Upper lobe of left lung (tissue), 6 donors: ENCODE measurements at regions not wholly inside any gene's neighbourhood (a gene's known extent, or its start where the extent isn't known, plus 50 kb on each side); places are given as distances from the start of the nearest gene placed in this dataset.

Experiments used
- ATAC-seq, 2 donors: fragments of 200-7000 bp; cut with Tn5 transposase; one replicate each; pipeline ENCODE4 v1.9.1; 2022; ENCODE audit warnings: mild to moderate bottlenecking in 2 of 2, moderate library complexity in 2 of 2; ENCODE audit not compliant: low FRiP score in 2 of 2
- DNase-seq, 2 donors: peaks; one replicate each; pipeline ENCODE4 v3.0.0-alpha.2; 2019 to 2020
- H3K27ac ChIP-seq, 4 donors: fragments of 200-600 bp; sonication (generic); one replicate each; pipeline ENCODE4 v1.5.1; 2016 to 2019
- H3K27me3 ChIP-seq, 4 donors: fragments of 200-600 bp; sonication (generic); one replicate each; pipeline ENCODE4 v1.5.1; 2017 to 2019
- H3K36me3 ChIP-seq, 4 donors: fragments of 200-600 bp; sonication (generic); one replicate each; pipeline ENCODE4 v1.5.1; 2016 to 2019
- H3K4me1 ChIP-seq, 4 donors: fragments of 200-600 bp; sonication (generic); one replicate each; pipeline ENCODE4 v1.5.1; 2018 to 2019
- H3K4me3 ChIP-seq, 4 donors: fragments of 200-600 bp; sonication (generic); one replicate each; pipeline ENCODE4 v1.5.1; 2017 to 2019; ENCODE audit warnings: mild to moderate bottlenecking in 2 of 4, moderate library complexity in 1 of 4
- H3K9me3 ChIP-seq, 4 donors: fragments of 200-600 bp; sonication (generic); one replicate each; pipeline ENCODE4 v1.5.1; 2018 to 2019
- CTCF ChIP-seq, 6 experiments: fragments of 450-650 bp in 4 of 6; fragments of 200-600 bp in 2 of 6; sonication (generic) in 2 of 6; IDR thresholded peaks; one replicate each; pipeline ENCODE4 v1.5.1; 2016 to 2019; ENCODE audit warnings: antibody characterized with exemption in 6 of 6
- EP300 ChIP-seq, 4 donors: sonication (generic); formaldehyde crosslinking; IDR thresholded peaks; one replicate each; pipeline ENCODE4 v1.5.1; 2017; ENCODE audit warnings: antibody characterized with exemption in 4 of 4, control low read depth in 2 of 4
- POLR2A ChIP-seq, 4 donors: fragments of 450-650 bp; IDR thresholded peaks; one replicate each; pipeline ENCODE4 v1.5.1; 2016 to 2017; ENCODE audit warnings: antibody characterized with exemption in 4 of 4, mild to moderate bottlenecking in 2 of 4
- POLR2AphosphoS5 ChIP-seq, 2 donors: sonication (generic); formaldehyde crosslinking; IDR thresholded peaks; one replicate each; pipeline ENCODE4 v1.5.1; 2017; ENCODE audit warnings: antibody characterized with exemption in 2 of 2
- WGBS, 2 donors: methylation state at CpG; one replicate each; pipeline ENCODE4 v1.1.5; 2017 to 2018; 5-methylcytosine and 5-hydroxymethylcytosine counted together
- donor health status: DM: no; HTN: no; CAD: no; lungs with moderate emphysema.
- donor health status: DM: no; HTN: yes; CAD: no; lungs with severe emphysema.

GRCh38 chr4:3832536-3833220, 66.5 kb downstream of the ADRA2C start:
- Histone ChIP-seq H3K36me3 (no peaks in the 10 kb centered on the region), H3K4me1 (peaks cover 4 to 6% (median 5%) of the 10 kb centered on the region in 4 donors), H3K9me3 (no peaks in the 10 kb centered on the region), H3K27ac (no peak overlapping the region), H3K27me3 (peaks cover 0 to 3% (median 0%) of the 10 kb centered on the region in 4 donors), H3K4me3 (no peak overlapping the region)
- ATAC-seq (no peak), DNase-seq (no peak)
- TF ChIP-seq POLR2A (IDR thresholded peaks at IDR 0.05) (no peak), CTCF (IDR thresholded peaks at IDR 0.05) (no peak), POLR2AphosphoS5 (IDR thresholded peaks at IDR 0.05) (no peak), EP300 (IDR thresholded peaks at IDR 0.05) (no peak)
- WGBS, 2 donors, result 72 to 83% methylated on average over 11 to 12 of the region's 12 CpGs

- H3K27me3 ChIP-seq, result peaks cover 0 to 3% (median 0%) of the 10 kb centered on the region in 4 donors
- no peak overlapping the region for H3K4me3 ChIP-seq
- H3K27ac ChIP-seq, result no peak overlapping the region
- no peaks in the 10 kb centered on the region for H3K4me1 ChIP-seq
- ATAC-seq (no peak), DNase-seq (no peak)
- H3K36me3 ChIP-seq, result no peaks in the 10 kb centered on the region
- WGBS, 2 donors, result 84 to 88% methylated on average over 11 to 18 of the region's 18 CpGs
- no peaks in the 10 kb centered on the region for H3K9me3 ChIP-seq
- no peak for TF ChIP-seq EP300 (IDR thresholded peaks at IDR 0.05)
- no peak for TF ChIP-seq POLR2A (IDR thresholded peaks at IDR 0.05)
- TF ChIP-seq CTCF (IDR thresholded peaks at IDR 0.05), result no peak
- TF ChIP-seq POLR2AphosphoS5 (IDR thresholded peaks at IDR 0.05), result no peak
Observed at GRCh38 chr4:3833326-3833989, 67.3 kb downstream of the ADRA2C start.

- peaks cover 0 to 3% (median 0%) of the 10 kb centered on the region in 4 donors for H3K27me3 ChIP-seq
- no peaks in the 10 kb centered on the region for H3K9me3 ChIP-seq
- H3K4me3 ChIP-seq, result no peak overlapping the region
- peak in 1 of 2 donors; percentile 66 for DNase-seq
- TF ChIP-seq EP300 (IDR thresholded peaks at IDR 0.05) (no peak), POLR2A (IDR thresholded peaks at IDR 0.05) (no peak), CTCF (IDR thresholded peaks at IDR 0.05) (no peak), POLR2AphosphoS5 (IDR thresholded peaks at IDR 0.05) (no peak)
- no peak for ATAC-seq
- 16 to 24% methylated on average over 12 to 15 of the region's 15 CpGs for WGBS, 2 donors
- no peaks in the 10 kb centered on the region for H3K36me3 ChIP-seq
- no peak overlapping the region for H3K27ac ChIP-seq
- no peaks in the 10 kb centered on the region for H3K4me1 ChIP-seq
Observed at GRCh38 chr4:3834186-3834662, 68.0 kb downstream of the ADRA2C start.

- TF ChIP-seq EP300 (IDR thresholded peaks at IDR 0.05), result no peak
- no peak for TF ChIP-seq CTCF (IDR thresholded peaks at IDR 0.05)
- no peak for TF ChIP-seq POLR2A (IDR thresholded peaks at IDR 0.05)
- no peak for TF ChIP-seq POLR2AphosphoS5 (IDR thresholded peaks at IDR 0.05)
- Histone ChIP-seq H3K36me3 (no peaks in the 10 kb centered on the region), H3K9me3 (no peaks in the 10 kb centered on the region), H3K4me3 (no peak overlapping the region), H3K4me1 (no peaks in the 10 kb centered on the region), H3K27ac (no peak overlapping the region), H3K27me3 (peaks cover 0 to 3% (median 0%) of the 10 kb centered on the region in 4 donors)
- 38 to 48% methylated on average over 17 to 18 of the region's 18 CpGs for WGBS, 2 donors
- ATAC-seq (no peak), DNase-seq (no peak)
Observed at GRCh38 chr4:3834663-3835521, 68.7 kb downstream of the ADRA2C start.
